GM23248 (cell line): ENCODE measurements at regions not wholly inside any gene's neighbourhood (a gene's known extent, or its start where the extent isn't known, plus 50 kb on each side); places are given as distances from the start of the nearest gene placed in this dataset.
"Not testable (repeated sequence)": the region's sequence is repeated elsewhere in the genome, so short reads cannot be mapped to it uniquely, and the experiment has no call there.

Source experiments
- EZH2 ChIP-seq: fragments of 200-600 bp; sonication (generic); IDR thresholded peaks from 2 replicates; pipeline ENCODE4 v1.6.1; 2018; ENCODE audit warnings: antibody characterized with exemption, mild to moderate bottlenecking; ENCODE audit not compliant: insufficient read depth, poor library complexity, severe bottlenecking
- EZH2phosphoT487 ChIP-seq: fragments of 200-600 bp; sonication (generic); IDR thresholded peaks from 2 replicates; pipeline ENCODE4 v1.6.1; 2018; ENCODE audit warnings: antibody characterized with exemption, moderate library complexity, mild to moderate bottlenecking, low read depth; ENCODE audit not compliant: insufficient read depth

- not testable (repeated sequence) for TF ChIP-seq EZH2, EZH2phosphoT487
Observed at GRCh38 chr17:45558821-45559220, 68.3 kb upstream of the PLEKHM1 start.
